ENCODE measurements at regions not wholly inside any gene's neighbourhood (a gene's known extent, or its start where the extent isn't known, plus 50 kb on each side); places are given as distances from the start of the nearest gene placed in this dataset.

DNA sequence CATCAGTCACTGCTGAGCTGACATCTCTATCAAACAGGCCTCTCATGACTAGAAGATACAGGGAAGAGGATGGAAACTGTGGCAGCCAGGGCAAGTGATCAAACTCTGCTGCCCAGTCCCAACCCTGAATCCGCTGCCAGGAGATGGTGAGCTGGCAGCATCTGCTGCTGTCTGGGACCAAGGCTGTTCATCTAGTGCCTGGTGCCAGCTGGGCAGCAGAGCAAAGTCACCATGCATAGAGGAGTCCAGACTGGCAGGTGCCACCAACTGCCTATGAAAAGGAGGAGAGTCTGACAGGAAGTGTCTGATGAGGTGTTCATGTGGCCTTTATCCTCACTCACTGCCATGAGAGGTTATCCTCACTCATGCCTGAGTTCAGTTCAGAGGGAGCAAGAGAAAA lies 518.9 kb downstream of the MID1IP1 start:
- Histone ChIP-seq H2AFZ (ENCODE audit: low read depth, low read length) (no peak overlapping the region), H3K4ac (ENCODE audit: low read depth in 1 of 2, low read length in 2 of 2) (no peak overlapping the region)
- 100% methylated on average over 1 of the region's 1 CpG for WGBS

DNA sequence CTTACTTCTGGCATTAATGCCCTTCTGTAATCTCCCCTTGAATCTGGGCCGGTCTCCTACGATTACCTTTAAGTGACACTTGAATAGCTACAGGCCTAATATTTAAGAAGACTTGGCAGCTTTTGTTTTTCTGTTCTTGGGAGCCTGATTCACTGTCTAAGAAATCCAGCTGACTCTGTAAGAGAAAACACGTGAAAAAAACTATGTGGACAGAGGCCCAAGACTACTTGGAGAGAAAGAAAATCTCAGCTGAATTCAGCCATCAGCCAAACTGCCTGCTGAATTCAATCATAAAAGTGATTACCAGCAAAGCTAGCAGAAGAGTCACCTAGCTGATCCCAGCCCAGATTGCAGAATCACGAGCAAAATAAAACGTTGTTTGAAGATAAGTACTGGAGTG lies 521.2 kb downstream of the MID1IP1 start:
- Histone ChIP-seq H2BK12ac (ENCODE audit: low read length in 2 of 2) (no peak overlapping the region), H2BK120ac (ENCODE audit: low read depth, low read length) (no peak overlapping the region), H3K9ac (ENCODE audit: low read length) (no peak overlapping the region), H2BK15ac (ENCODE audit: low read depth, poor library complexity, severe bottlenecking) (no peak overlapping the region), H3K23ac (ENCODE audit: low read length in 2 of 2) (no peak overlapping the region), H3K14ac (ENCODE audit: low read length in 2 of 2) (no peak overlapping the region), H2AK5ac (ENCODE audit: low read length, severe bottlenecking) (no peak overlapping the region), H2BK5ac (ENCODE audit: low read depth, low read length, poor library complexity, severe bottlenecking) (no peak overlapping the region), H4K91ac (ENCODE audit: low read length) (no peak overlapping the region), H3K9me3 (ENCODE audit: control insufficient read depth, low read length) (peaks cover 9% of the 10 kb centered on the region), H3K36me3 (ENCODE audit: control insufficient read depth in 1 of 2, insufficient read depth in 2 of 2, low read depth in 1 of 2, low read length in 2 of 2) (no peaks in the 10 kb centered on the region), H2AFZ (ENCODE audit: low read depth, low read length) (no peak overlapping the region), H3K27ac (ENCODE audit: low read length, poor library complexity, severe bottlenecking) (no peak overlapping the region), H3K79me1 (replicated peaks; ENCODE audit: low read length, poor library complexity, severe bottlenecking) (no peaks in the 10 kb centered on the region), H4K8ac (ENCODE audit: low read length) (no peak overlapping the region), H3K4me3 (ENCODE audit: insufficient read depth in 1 of 2, low read depth in 1 of 2, low read length in 2 of 2) (no peak overlapping the region), H3K27me3 (ENCODE audit: control insufficient read depth in 1 of 2, insufficient read depth in 1 of 2, low read length in 2 of 2) (peaks cover 0 to 82% of the 10 kb centered on the region in 2 experiments), H3K4me1 (ENCODE audit: control insufficient read depth, insufficient read depth, low read depth, low read length) (no peaks in the 10 kb centered on the region), H3K4me2 (ENCODE audit: low read length, poor library complexity, severe bottlenecking) (no peak overlapping the region), H3K4ac (ENCODE audit: low read depth in 1 of 2, low read length in 2 of 2) (no peak overlapping the region), H3K18ac (ENCODE audit: low read depth in 1 of 2, low read length in 2 of 2) (no peak overlapping the region)
- 100% methylated on average over 1 of the region's 5 CpGs for WGBS
- DNase-seq, result no peak

More for the DNA sequence above, 518.9 kb downstream of the MID1IP1 start:
- DNase-seq, result no peak
- no peaks in the 10 kb centered on the region for H3K4me1 ChIP-seq (ENCODE audit: control insufficient read depth, insufficient read depth, low read depth, low read length)
- H3K27me3 ChIP-seq (ENCODE audit: control insufficient read depth in 1 of 2, insufficient read depth in 1 of 2, low read length in 2 of 2), result peaks cover 0 to 66% of the 10 kb centered on the region in 2 experiments
- H3K18ac ChIP-seq (ENCODE audit: low read depth in 1 of 2, low read length in 2 of 2), result no peak overlapping the region
- H3K4me3 ChIP-seq (ENCODE audit: insufficient read depth in 1 of 2, low read depth in 1 of 2, low read length in 2 of 2), result no peak overlapping the region
- no peak overlapping the region for H3K14ac ChIP-seq (ENCODE audit: low read length in 2 of 2)
- no peak overlapping the region for H2BK12ac ChIP-seq (ENCODE audit: low read length in 2 of 2)
- H2BK15ac ChIP-seq (ENCODE audit: low read depth, poor library complexity, severe bottlenecking), result no peak overlapping the region
- no peak overlapping the region for H3K9ac ChIP-seq (ENCODE audit: low read length)
- H3K9me3 ChIP-seq (ENCODE audit: control insufficient read depth, low read length), result peaks cover 9% of the 10 kb centered on the region
- no peaks in the 10 kb centered on the region for H3K36me3 ChIP-seq (ENCODE audit: control insufficient read depth in 1 of 2, insufficient read depth in 2 of 2, low read depth in 1 of 2, low read length in 2 of 2)
- H2AK5ac ChIP-seq (ENCODE audit: low read length, severe bottlenecking), result no peak overlapping the region
- no peak overlapping the region for H4K8ac ChIP-seq (ENCODE audit: low read length)
- no peak overlapping the region for H3K4me2 ChIP-seq (ENCODE audit: low read length, poor library complexity, severe bottlenecking)
- H3K27ac ChIP-seq (ENCODE audit: low read length, poor library complexity, severe bottlenecking), result no peak overlapping the region
- H3K79me1 ChIP-seq (replicated peaks; ENCODE audit: low read length, poor library complexity, severe bottlenecking), result no peaks in the 10 kb centered on the region
- H3K23ac ChIP-seq (ENCODE audit: low read length in 2 of 2), result no peak overlapping the region
- no peak overlapping the region for H4K91ac ChIP-seq (ENCODE audit: low read length)
- no peak overlapping the region for H2BK120ac ChIP-seq (ENCODE audit: low read depth, low read length)
- H2BK5ac ChIP-seq (ENCODE audit: low read depth, low read length, poor library complexity, severe bottlenecking), result no peak overlapping the region

DNA sequence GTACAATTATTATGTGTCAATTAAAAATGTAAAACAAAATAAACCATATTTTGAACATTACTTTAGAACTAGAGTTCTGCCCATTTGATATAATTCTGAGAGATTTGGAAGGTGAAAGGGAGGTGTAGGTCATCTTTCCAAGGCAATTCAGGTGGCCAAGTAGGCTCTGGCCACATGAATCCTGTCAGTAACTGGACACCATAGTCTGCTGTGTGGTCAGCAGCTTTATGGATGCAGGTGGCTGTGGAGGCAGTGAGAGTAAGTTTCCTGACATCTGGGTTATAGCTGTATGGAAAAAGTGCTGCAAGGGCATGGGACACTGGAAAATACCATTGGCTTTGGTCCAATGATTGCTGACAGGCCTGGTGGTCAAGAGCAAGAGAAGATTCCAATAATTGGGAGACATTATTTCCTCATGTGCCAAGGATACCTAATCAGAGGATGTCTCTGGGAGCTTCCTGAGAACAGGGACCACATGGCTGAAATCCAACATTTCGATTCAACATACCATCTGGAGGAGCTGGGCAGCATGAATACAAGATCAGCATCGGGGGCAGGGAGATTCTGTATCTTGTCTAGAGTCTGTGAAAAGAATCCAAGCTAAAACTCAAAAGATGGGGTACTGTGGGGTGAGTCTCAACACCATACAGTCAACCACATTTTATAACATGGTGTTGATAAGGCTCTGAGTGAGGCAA lies 523.1 kb downstream of the MID1IP1 start:
- no peak overlapping the region for H2BK12ac ChIP-seq (ENCODE audit: low read length in 2 of 2)
- H3K36me3 ChIP-seq (ENCODE audit: control insufficient read depth in 1 of 2, insufficient read depth in 2 of 2, low read depth in 1 of 2, low read length in 2 of 2), result no peaks in the 10 kb centered on the region
- no CpG with 5 or more reads among the region's 2 CpGs for WGBS

DNA sequence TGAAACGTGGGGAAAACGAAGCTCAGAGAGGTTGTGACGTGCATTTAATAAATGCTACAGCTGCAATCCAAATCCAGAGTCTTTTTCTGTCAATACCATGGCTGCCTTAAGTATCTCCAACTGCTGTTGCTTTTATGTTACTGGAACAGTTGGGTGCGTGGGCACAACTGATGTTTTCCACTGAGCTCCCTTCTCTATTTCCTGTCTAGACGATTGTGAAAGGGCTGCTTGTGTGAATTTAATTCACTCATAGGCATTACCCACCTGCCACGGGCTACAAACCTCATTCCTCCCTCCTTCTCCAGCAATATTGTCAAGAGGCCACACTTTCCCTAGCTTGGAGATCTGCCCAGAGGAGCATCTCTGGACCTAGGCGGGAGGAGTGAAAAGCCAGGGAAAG lies 526.0 kb downstream of the MID1IP1 start:
- no peak overlapping the region for H2BK5ac ChIP-seq (ENCODE audit: low read depth, low read length, poor library complexity, severe bottlenecking)
- no peaks in the 10 kb centered on the region for H3K4me1 ChIP-seq (ENCODE audit: control insufficient read depth, insufficient read depth, low read depth, low read length)
- H4K8ac ChIP-seq (ENCODE audit: low read length), result no peak overlapping the region
- no peak overlapping the region for H3K4me2 ChIP-seq (ENCODE audit: low read length, poor library complexity, severe bottlenecking)
- no peak overlapping the region for H3K4me3 ChIP-seq (ENCODE audit: insufficient read depth in 1 of 2, low read depth in 1 of 2, low read length in 2 of 2)
- H3K9me3 ChIP-seq (ENCODE audit: control insufficient read depth, low read length), result peaks cover 5% of the 10 kb centered on the region
- H2AK5ac ChIP-seq (ENCODE audit: low read length, severe bottlenecking), result no peak overlapping the region
- peaks cover 0 to 83% of the 10 kb centered on the region in 2 experiments for H3K27me3 ChIP-seq (ENCODE audit: control insufficient read depth in 1 of 2, insufficient read depth in 1 of 2, low read length in 2 of 2)
- H4K91ac ChIP-seq (ENCODE audit: low read length), result no peak overlapping the region
- 83% methylated on average over 5 of the region's 7 CpGs for WGBS
- H3K14ac ChIP-seq (ENCODE audit: low read length in 2 of 2), result no peak overlapping the region
- no peak overlapping the region for H2BK120ac ChIP-seq (ENCODE audit: low read depth, low read length)
- H3K18ac ChIP-seq (ENCODE audit: low read depth in 1 of 2, low read length in 2 of 2), result peak overlapping the region in 1 of 2 experiments; percentile 2
- no peak overlapping the region for H3K23ac ChIP-seq (ENCODE audit: low read length in 2 of 2)
- no peak for DNase-seq
- H2AFZ ChIP-seq (ENCODE audit: low read depth, low read length), result no peak overlapping the region
- no peaks in the 10 kb centered on the region for H3K36me3 ChIP-seq (ENCODE audit: control insufficient read depth in 1 of 2, insufficient read depth in 2 of 2, low read depth in 1 of 2, low read length in 2 of 2)
- H3K27ac ChIP-seq (ENCODE audit: low read length, poor library complexity, severe bottlenecking), result no peak overlapping the region
- no peak overlapping the region for H3K4ac ChIP-seq (ENCODE audit: low read depth in 1 of 2, low read length in 2 of 2)
- H3K79me1 ChIP-seq (replicated peaks; ENCODE audit: low read length, poor library complexity, severe bottlenecking), result no peaks in the 10 kb centered on the region
- H3K9ac ChIP-seq (ENCODE audit: low read length), result no peak overlapping the region
- no peak overlapping the region for H2BK12ac ChIP-seq (ENCODE audit: low read length in 2 of 2)
- H2BK15ac ChIP-seq (ENCODE audit: low read depth, poor library complexity, severe bottlenecking), result no peak overlapping the region

More for the DNA sequence above, 523.1 kb downstream of the MID1IP1 start:
- Histone ChIP-seq H4K8ac (ENCODE audit: low read length) (no peak overlapping the region), H2BK5ac (ENCODE audit: low read depth, low read length, poor library complexity, severe bottlenecking) (no peak overlapping the region), H2AK5ac (ENCODE audit: low read length, severe bottlenecking) (no peak overlapping the region), H3K4me3 (ENCODE audit: insufficient read depth in 1 of 2, low read depth in 1 of 2, low read length in 2 of 2) (no peak overlapping the region), H3K79me1 (replicated peaks; ENCODE audit: low read length, poor library complexity, severe bottlenecking) (no peaks in the 10 kb centered on the region), H2AFZ (ENCODE audit: low read depth, low read length) (no peak overlapping the region), H3K27ac (ENCODE audit: low read length, poor library complexity, severe bottlenecking) (no peak overlapping the region), H3K9me3 (ENCODE audit: control insufficient read depth, low read length) (peaks cover 9% of the 10 kb centered on the region), H3K9ac (ENCODE audit: low read length) (no peak overlapping the region), H3K27me3 (ENCODE audit: control insufficient read depth in 1 of 2, insufficient read depth in 1 of 2, low read length in 2 of 2) (peaks cover 0 to 84% of the 10 kb centered on the region in 2 experiments), H3K23ac (ENCODE audit: low read length in 2 of 2) (no peak overlapping the region), H3K14ac (ENCODE audit: low read length in 2 of 2) (no peak overlapping the region), H4K91ac (ENCODE audit: low read length) (no peak overlapping the region), H2BK15ac (ENCODE audit: low read depth, poor library complexity, severe bottlenecking) (no peak overlapping the region), H2BK120ac (ENCODE audit: low read depth, low read length) (no peak overlapping the region), H3K4me1 (ENCODE audit: control insufficient read depth, insufficient read depth, low read depth, low read length) (no peaks in the 10 kb centered on the region), H3K4ac (ENCODE audit: low read depth in 1 of 2, low read length in 2 of 2) (no peak overlapping the region), H3K18ac (ENCODE audit: low read depth in 1 of 2, low read length in 2 of 2) (no peak overlapping the region), H3K4me2 (ENCODE audit: low read length, poor library complexity, severe bottlenecking) (no peak overlapping the region)
- DNase-seq, result no peak
